ENCODE measurements at regions not wholly inside any gene's neighbourhood (a gene's known extent, or its start where the extent isn't known, plus 50 kb on each side); places are given as distances from the start of the nearest gene placed in this dataset.
A peak's percentile ranks its signal among the peaks of the same experiment; 100 is the strongest.

- DNase-seq, result no peak
These were observed 62.0 kb downstream of the HFE start for GRCh38 chr6:26149240-26149639.

- no peak for DNase-seq
These were observed 65.2 kb downstream of the HFE start for GRCh38 chr6:26152226-26153101.

GRCh38 chr6:26155061-26155930, 68.1 kb downstream of the HFE start:
- no peak for DNase-seq

- DNase-seq, result peak in 1 of 2 experiments; percentile 71
These were observed 69.0 kb downstream of the HFE start for GRCh38 chr6:26156105-26156849.

GRCh38 chr6:26156850-26157250, 69.6 kb downstream of the HFE start:
- DNase-seq, result no peak

DNA sequence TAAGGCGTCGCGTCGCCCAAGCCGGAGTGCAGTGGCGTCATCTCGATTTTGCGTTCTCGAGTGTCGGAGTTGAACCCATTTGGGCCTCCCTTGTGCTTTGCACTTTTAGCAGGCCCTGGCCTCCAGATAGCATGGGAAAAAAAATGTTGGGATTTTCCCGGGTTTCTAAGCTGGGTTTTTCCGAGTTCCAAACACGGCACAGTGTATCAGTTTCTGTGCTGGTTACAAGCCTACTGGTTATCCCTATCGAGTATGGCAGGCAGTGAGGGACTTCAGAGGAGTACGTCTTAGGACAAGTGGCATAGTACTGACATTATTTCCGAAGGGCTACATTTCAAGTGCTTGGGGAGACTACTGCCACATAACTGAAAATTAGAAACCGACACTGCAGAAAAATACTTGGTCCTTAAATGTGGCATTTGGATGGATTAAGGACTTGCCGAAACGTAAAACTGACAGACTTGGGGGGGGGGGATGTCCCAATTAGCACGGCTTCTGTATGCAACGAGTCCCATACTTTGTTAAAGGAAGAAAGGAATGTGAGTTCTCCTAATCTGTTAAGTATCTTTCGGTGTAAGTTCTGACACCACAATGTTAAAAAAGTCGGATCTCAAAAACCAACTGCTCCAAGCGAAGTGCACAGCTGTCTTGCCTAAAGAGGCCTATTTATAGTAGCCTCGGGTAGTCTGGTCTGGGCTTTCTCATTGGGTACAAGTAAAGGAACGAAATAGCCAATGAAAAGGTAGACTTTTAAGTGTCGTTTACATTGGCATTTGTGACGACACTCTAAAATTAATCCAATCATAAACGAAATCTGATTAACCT, 70.2 kb downstream of the HFE start:
- peak; percentile 79 to 96 for DNase-seq

DNA sequence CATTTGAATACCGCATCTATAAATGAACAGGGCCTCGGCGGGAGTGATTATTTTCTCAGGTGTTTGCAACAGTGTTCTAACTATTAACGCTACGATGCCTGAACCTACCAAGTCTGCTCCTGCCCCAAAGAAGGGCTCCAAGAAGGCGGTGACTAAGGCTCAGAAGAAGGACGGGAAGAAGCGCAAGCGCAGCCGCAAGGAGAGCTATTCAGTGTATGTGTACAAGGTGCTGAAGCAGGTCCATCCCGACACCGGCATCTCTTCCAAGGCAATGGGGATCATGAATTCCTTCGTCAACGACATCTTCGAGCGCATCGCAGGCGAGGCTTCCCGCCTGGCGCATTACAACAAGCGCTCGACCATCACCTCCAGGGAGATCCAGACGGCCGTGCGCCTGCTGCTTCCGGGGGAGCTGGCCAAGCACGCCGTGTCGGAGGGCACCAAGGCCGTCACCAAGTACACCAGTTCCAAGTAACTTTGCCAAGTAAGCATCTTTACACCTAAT, 70.9 kb downstream of the HFE start:
- DNase-seq, result no peak

DNA sequence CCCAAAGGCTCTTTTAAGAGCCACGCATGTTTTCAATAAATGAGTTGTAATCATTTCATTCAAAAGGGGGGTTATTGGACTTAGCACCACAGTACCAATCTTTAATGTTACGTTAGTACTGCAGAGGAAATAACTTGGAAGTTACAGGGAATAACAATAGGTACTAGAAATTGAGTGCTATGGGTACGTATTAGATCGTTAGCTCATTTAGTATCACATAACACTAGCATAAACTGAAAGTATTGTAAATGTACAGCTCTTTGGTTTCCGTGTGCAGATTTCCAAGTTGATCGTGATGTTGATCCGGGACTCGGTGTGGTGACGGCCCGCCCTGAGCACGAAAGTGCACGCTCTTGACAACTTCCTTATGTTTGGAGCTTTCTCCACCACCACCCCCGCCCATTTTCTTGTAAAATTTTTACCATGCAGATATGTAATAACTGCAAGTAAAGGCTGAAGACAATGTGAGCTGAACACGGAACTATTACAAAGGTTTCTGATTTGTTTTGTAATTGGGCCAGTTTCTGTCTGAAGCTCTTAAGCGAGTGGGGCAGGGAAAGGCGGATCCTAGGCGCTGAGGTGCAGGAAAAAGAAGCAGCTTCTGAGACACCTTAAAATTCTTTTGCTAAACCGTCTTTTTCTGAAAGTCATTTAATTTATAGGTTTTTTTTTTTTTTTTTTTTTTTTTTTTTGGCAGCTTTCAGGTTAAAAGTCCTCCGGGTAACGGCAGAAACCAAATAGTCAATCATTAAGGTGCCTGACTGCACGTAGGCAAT, 71.5 kb downstream of the HFE start:
- DNase-seq, result peak in 1 of 2 experiments; percentile 29

DNA sequence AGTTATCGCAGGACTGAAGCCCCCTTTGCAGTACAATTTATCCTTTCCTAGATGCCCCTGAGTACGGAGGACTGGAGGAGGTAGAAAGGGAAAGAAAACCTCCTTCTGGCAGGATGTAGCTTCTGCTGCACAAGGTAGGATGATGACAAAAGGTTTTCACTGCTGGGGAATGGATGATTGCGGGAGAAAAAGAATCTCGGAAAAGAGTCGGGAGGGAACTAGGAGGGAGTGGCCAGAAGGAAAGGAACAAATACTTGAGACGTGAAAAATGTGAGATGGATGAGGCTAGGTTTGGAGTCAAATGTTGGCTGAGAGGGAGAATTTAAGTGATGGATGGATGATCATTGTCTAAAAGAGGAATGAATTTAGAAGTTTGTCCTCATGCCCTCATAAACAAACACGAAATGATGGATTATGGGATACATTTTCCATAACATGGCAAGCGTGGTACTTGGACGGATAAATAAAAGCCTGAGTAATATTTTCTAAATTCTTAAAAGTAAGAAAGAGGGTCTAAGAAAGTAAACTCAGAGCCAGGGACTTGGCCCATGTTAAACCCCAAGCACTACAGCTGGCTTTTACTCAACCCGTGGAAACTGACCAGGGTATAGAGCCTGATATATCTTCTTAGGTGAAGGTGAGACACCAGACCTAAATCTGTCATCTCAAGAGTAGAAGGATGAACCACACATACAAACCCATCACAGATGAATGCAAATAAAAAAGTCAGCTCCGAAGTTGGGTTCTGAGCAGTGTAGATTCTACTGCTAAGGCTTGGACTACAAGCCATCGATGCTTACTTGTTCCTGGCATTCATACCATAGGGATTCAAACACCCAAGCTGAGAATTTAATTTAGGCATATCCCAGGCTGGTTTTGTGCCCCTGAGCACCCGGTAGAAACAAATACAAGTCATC, 72.4 kb downstream of the HFE start:
- DNase-seq, result peak in 1 of 2 experiments; percentile 6

GRCh38 chr6:26161322-26161721, 74.1 kb downstream of the HFE start:
- DNase-seq, result no peak

- no peak for DNase-seq
These were observed 75.2 kb downstream of the HFE start for GRCh38 chr6:26162399-26162798.

- no peak for DNase-seq
These were observed 76.3 kb downstream of the HFE start for GRCh38 chr6:26163427-26164119.

- no peak for DNase-seq
These were observed 76.9 kb downstream of the HFE start for GRCh38 chr6:26164120-26164505.

GRCh38 chr6:26165261-26165790, 78.1 kb downstream of the HFE start:
- DNase-seq, result no peak

DNA sequence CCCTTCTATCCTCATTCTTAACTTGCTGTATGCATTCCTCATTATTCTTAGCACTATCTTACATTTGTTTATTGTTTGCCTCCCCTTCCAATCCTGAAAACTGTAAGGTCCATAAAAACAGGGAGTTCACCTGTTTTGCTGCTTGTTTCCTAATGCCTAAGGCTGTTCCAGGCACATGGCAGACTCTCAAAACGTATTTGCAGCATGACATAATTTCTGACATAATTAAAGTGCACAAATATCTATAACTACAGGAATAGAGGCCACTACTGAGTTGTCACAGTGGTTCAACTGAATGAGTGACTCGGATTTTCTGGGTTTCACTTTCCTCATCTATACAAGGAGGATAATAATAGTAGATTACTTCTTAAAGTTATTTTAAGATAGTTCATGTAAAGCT, 83.0 kb downstream of the HFE start:
- DNase-seq, result no peak

- no peak for DNase-seq
These were observed 84.0 kb downstream of the HFE start for GRCh38 chr6:26170951-26171841.

DNA sequence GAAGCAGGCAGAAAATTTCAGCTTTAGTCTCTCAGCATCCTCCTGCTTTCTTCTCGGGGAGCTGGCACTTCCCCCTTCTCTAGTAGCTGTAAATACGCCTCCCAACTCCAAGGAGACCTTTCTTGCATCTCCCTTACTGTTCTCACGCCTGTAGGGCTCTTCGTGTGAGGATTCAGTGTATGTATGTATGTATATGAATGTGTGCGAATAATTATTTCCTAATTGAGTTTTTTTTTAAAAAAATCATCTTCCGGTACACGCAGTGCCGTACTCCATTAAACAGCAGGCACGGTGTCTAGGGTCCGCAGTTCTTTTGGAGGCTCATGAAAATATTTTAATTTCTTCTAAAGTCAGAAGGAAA, 85.4 kb downstream of the HFE start:
- no peak for DNase-seq

DNA sequence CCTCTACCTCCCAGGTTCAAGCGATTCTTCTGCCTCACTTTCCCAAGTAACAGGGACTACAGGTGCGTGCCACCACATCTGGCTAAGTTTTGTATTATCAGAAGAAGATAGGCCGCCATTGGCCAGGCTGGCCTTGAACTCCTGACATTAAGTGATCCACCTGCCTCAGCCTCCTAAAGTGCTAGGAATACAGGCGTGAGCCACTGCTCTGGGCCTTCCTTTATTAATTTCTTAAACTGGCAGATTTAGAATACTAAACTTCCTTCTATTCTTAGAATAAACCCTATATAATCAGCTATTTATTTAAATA, 86.6 kb downstream of the HFE start:
- DNase-seq, result no peak
